IMR-90 (cell line): ENCODE measurements at regions not wholly inside any gene's neighbourhood (a gene's known extent, or its start where the extent isn't known, plus 50 kb on each side); places are given as distances from the start of the nearest gene placed in this dataset.

Source experiments
- ATAC-seq: fragments of 200-7000 bp; cut with Tn5 transposase; 2 replicates; pipeline ENCODE4 v1.9.1; 2020; ENCODE audit warnings: low read depth, mild to moderate bottlenecking, moderate library complexity
- BruUV-seq: library from RNA; stranded (reverse); fragments of 400-500 nt; replicated peaks from 2 replicates; lab custom pipeline; 2021; lab: Mats Ljungman, UMichigan
- CTCF ChIA-PET: fragments of 300-600 bp; formaldehyde crosslinking; extraction: SDS; loops from one replicate; lab custom pipeline; 2021; ENCODE audit warnings: antibody characterized with exemption; lab: Yijun Ruan, JAX
- POLR2A ChIA-PET: fragments of 300-600 bp; sonication (Branson Sonifier 250); formaldehyde crosslinking; loops from one replicate; lab custom pipeline; 2022; ENCODE audit warnings: antibody characterized with exemption; ENCODE audit not compliant: unreplicated experiment; lab: Charles Lee
- DNase-seq: peaks from one replicate; pipeline ENCODE4 v3.0.0; 2013
- H2AFZ ChIP-seq: replicated peaks from 2 replicates; pipeline ENCODE3; 2013; ENCODE audit warnings: low read length, mild to moderate bottlenecking; ENCODE audit not compliant: poor library complexity
- H2AK5ac ChIP-seq: 2 replicates; pipeline ENCODE4 v1.6.1; 2013; ENCODE audit warnings: low read depth, low read length, inconsistent platforms
- H2AK9ac ChIP-seq: replicated peaks from 2 replicates; pipeline ENCODE3; 2013; ENCODE audit warnings: mild to moderate bottlenecking, low read depth, low read length, moderate library complexity; ENCODE audit not compliant: poor library complexity
- H2BK120ac ChIP-seq: 2 replicates; pipeline ENCODE4 v1.6.1; 2013; ENCODE audit warnings: low read depth, low read length, inconsistent platforms
- H2BK15ac ChIP-seq: 3 replicates; pipeline ENCODE4 v1.6.1; 2013; ENCODE audit warnings: low read depth, low read length, inconsistent platforms
- H2BK20ac ChIP-seq: 2 replicates; pipeline ENCODE4 v1.6.1; 2013; ENCODE audit warnings: low read depth, mild to moderate bottlenecking, inconsistent platforms, low read length, moderate library complexity
- H2BK5ac ChIP-seq: 2 replicates; pipeline ENCODE4 v1.6.1; 2013; ENCODE audit warnings: mild to moderate bottlenecking, low read depth, low read length, inconsistent platforms; ENCODE audit not compliant: poor library complexity, severe bottlenecking
- H3K14ac ChIP-seq: replicated peaks from 2 replicates; pipeline ENCODE4 v1.6.1; 2013; ENCODE audit warnings: low read depth, low read length, inconsistent platforms
- H3K18ac ChIP-seq: 2 replicates; pipeline ENCODE4 v1.6.1; 2013; ENCODE audit warnings: low read depth, low read length, control low read depth
- H3K23ac ChIP-seq: 2 replicates; pipeline ENCODE4 v1.6.1; 2013; ENCODE audit warnings: low read depth, low read length, inconsistent platforms
- H3K27ac ChIP-seq: 2 replicates; pipeline ENCODE4 v1.5.1; 2013; ENCODE audit warnings: mild to moderate bottlenecking, control low read depth, low read length; ENCODE audit not compliant: insufficient read depth
- H3K27me3 ChIP-seq: 2 replicates; pipeline ENCODE4 v1.6.1; 2013; ENCODE audit warnings: low read length; ENCODE audit not compliant: control insufficient read depth, insufficient read depth
- H3K36me3 ChIP-seq: 2 replicates; pipeline ENCODE4 v1.6.1; 2013; ENCODE audit warnings: low read length, mixed read lengths; ENCODE audit not compliant: control insufficient read depth, insufficient read depth
- H3K4ac ChIP-seq: 2 replicates; pipeline ENCODE4 v1.6.1; 2013; ENCODE audit warnings: low read depth, low read length, inconsistent platforms
- H3K4me1 ChIP-seq: 2 replicates; pipeline ENCODE4 v1.6.1; 2013; ENCODE audit warnings: low read length, mixed read lengths; ENCODE audit not compliant: control insufficient read depth, insufficient read depth
- H3K4me2 ChIP-seq: 2 replicates; pipeline ENCODE4 v1.6.1; 2013; ENCODE audit warnings: low read depth, mild to moderate bottlenecking, control low read depth, low read length, moderate library complexity
- H3K4me3 ChIP-seq: 2 replicates; pipeline ENCODE4 v1.5.1; 2013; ENCODE audit warnings: low read depth, mild to moderate bottlenecking, control low read depth, low read length, moderate library complexity; ENCODE audit not compliant: insufficient read depth
- H3K56ac ChIP-seq: 2 replicates; pipeline ENCODE4 v1.6.1; 2013; ENCODE audit warnings: low read length, inconsistent platforms; ENCODE audit not compliant: insufficient read depth; ENCODE audit errors: extremely low read depth
- H3K79me1 ChIP-seq, 2 experiments: 2 replicates each; pipeline ENCODE4 v1.6.1; 2013; ENCODE audit warnings: low read length in 2 of 2, inconsistent platforms in 1 of 2, low read depth in 1 of 2
- H3K9ac ChIP-seq: 2 replicates; pipeline ENCODE4 v1.6.1; 2013; ENCODE audit warnings: low read depth, low read length, control low read depth
- H3K9me1 ChIP-seq: 2 replicates; pipeline ENCODE4 v1.6.1; 2013; ENCODE audit warnings: low read length, inconsistent platforms; ENCODE audit not compliant: insufficient read depth
- H3K9me3 ChIP-seq: 2 replicates; pipeline ENCODE4 v1.6.1; 2013; ENCODE audit warnings: low read length; ENCODE audit not compliant: control insufficient read depth, insufficient read depth
- H4K20me1 ChIP-seq: 2 replicates; pipeline ENCODE4 v1.6.1; 2013; ENCODE audit warnings: low read length, inconsistent platforms; ENCODE audit not compliant: insufficient read depth
- H4K5ac ChIP-seq: 2 replicates; pipeline ENCODE4 v1.6.1; 2013; ENCODE audit warnings: mild to moderate bottlenecking, low read depth, low read length, control low read depth
- H4K8ac ChIP-seq, 2 experiments: 2 replicates each; pipeline ENCODE4 v1.6.1; 2013; ENCODE audit warnings: low read depth in 2 of 2, low read length in 2 of 2, control low read depth in 1 of 2, inconsistent platforms in 1 of 2
- H4K91ac ChIP-seq: 2 replicates; pipeline ENCODE4 v1.6.1; 2013; ENCODE audit warnings: low read depth, low read length, inconsistent platforms; ENCODE audit not compliant: insufficient read depth
- BHLHE40 ChIP-seq: fragments of 150-350 bp; IDR thresholded peaks from 2 replicates; pipeline ENCODE4 v1.6.1; 2016; ENCODE audit warnings: mild to moderate bottlenecking, low read depth, low read length
- CHD1 ChIP-seq: IDR thresholded peaks from 2 replicates; pipeline ENCODE4 v1.6.1; 2012; ENCODE audit warnings: low read depth, low read length, improper control_type of control experiment
- POLR2A ChIP-seq: IDR thresholded peaks from 2 replicates; pipeline ENCODE4 v1.6.1; 2012; ENCODE audit warnings: mild to moderate bottlenecking, low read depth, low read length
- RAD21 ChIP-seq: IDR thresholded peaks from 2 replicates; pipeline ENCODE4 v1.6.1; 2012; ENCODE audit warnings: low read length, improper control_type of control experiment
- RCOR1 ChIP-seq: IDR thresholded peaks from 2 replicates; pipeline ENCODE4 v1.6.1; 2012; ENCODE audit warnings: mild to moderate bottlenecking, low read length, improper control_type of control experiment; ENCODE audit not compliant: insufficient replicate concordance
- RFX5 ChIP-seq: IDR thresholded peaks from 2 replicates; pipeline ENCODE4 v1.8.0; 2012; ENCODE audit warnings: low read depth, mild to moderate bottlenecking, low read length, moderate library complexity
- SMC3 ChIP-seq: fragments of 150-350 bp; IDR thresholded peaks from 2 replicates; pipeline ENCODE4 v1.6.1; 2016; ENCODE audit warnings: low read depth, mild to moderate bottlenecking, antibody characterized with exemption, low read length, moderate library complexity
- WGBS, 2 experiments: methylation state at CpG; one replicate each; pipeline versions ENCODE4 v1.1.5 to v1.1.7; 2013; ENCODE audit warnings: missing lambda C conversion rate in 2 of 2; ENCODE audit not compliant: insufficient read length in 1 of 2; ENCODE audit errors: extremely low coverage in 2 of 2; 5-methylcytosine and 5-hydroxymethylcytosine counted together
- dilution Hi-C: fragments of 300-500 bp; cut with HindIII; formaldehyde crosslinking; loops from one replicate; pipeline ENCODE4 v1.14.3; 2018; ENCODE audit warnings: low sequenced_read_pairs; ENCODE audit not compliant: unreplicated experiment
- in situ Hi-C: fragments of 300-500 bp; cut with MboI; formaldehyde crosslinking; loops from 3 replicates; pipeline ENCODE4 v1.14.3; 2019; ENCODE audit warnings: low sequenced_read_pairs, inconsistent platforms, mixed read lengths
- intact Hi-C: fragments of 100-400 bp; cut with micrococcal nuclease; formaldehyde crosslinking; loops from 2 replicates; pipeline ENCODE4 v1.10.0; 2022

- H3K36me3 ChIP-seq: no peaks in the 10 kb centered on the region
- H3K9me3 ChIP-seq: no peaks in the 10 kb centered on the region
- intact Hi-C loops (no loop called here), dilution Hi-C loops (no loop called here), in situ Hi-C loops (no loop called here)
- H2BK20ac ChIP-seq: no peak overlapping the region
- no peak overlapping the region for H3K4me3 ChIP-seq
- no peak overlapping the region for H3K56ac ChIP-seq
- no peak overlapping the region for H2AFZ ChIP-seq
- no peaks in the 10 kb centered on the region for H3K9me1 ChIP-seq
- ATAC-seq: no peak
- no peak overlapping the region for H4K5ac ChIP-seq
- H3K27me3 ChIP-seq: peaks cover 16% of the 10 kb centered on the region
- H3K4ac ChIP-seq: no peak overlapping the region
- H4K91ac ChIP-seq: no peak overlapping the region
- H3K23ac ChIP-seq: no peak overlapping the region
- no peak for DNase-seq
- H4K8ac ChIP-seq: no peak overlapping the region
- H2BK5ac ChIP-seq: no peak overlapping the region
- POLR2A ChIA-PET: no interaction called here
- 66% methylated on average over 3 of the region's 5 CpGs; no CpG with 5 or more reads in 1 of the 2 experiments for WGBS, 2 experiments
- TF ChIP-seq RCOR1 (no peak), SMC3 (no peak), RFX5 (no peak), CHD1 (no peak), RAD21 (no peak), POLR2A (no peak), BHLHE40 (no peak)
- no peak overlapping the region for H2BK120ac ChIP-seq
- no peak overlapping the region for H3K9ac ChIP-seq
- H3K4me2 ChIP-seq: no peak overlapping the region
- H3K79me1 ChIP-seq: no peaks in the 10 kb centered on the region
- no peak overlapping the region for H2AK9ac ChIP-seq
- no peak overlapping the region for H3K18ac ChIP-seq
- no TSS peak for BruUV-seq
- H4K20me1 ChIP-seq: no peaks in the 10 kb centered on the region
- H3K14ac ChIP-seq: no peak overlapping the region
- H3K4me1 ChIP-seq: no peaks in the 10 kb centered on the region
- H2AK5ac ChIP-seq: no peak overlapping the region
- no peak overlapping the region for H3K27ac ChIP-seq
- CTCF ChIA-PET: no interaction called here
- no peak overlapping the region for H2BK15ac ChIP-seq
These were observed 63.7 kb upstream of the HEPHL1 start for GRCh38 chr11:93957397-93957952.
